ENCODE measurements at regions not wholly inside any gene's neighbourhood (a gene's known extent, or its start where the extent isn't known, plus 50 kb on each side); places are given as distances from the start of the nearest gene placed in this dataset.

DNA sequence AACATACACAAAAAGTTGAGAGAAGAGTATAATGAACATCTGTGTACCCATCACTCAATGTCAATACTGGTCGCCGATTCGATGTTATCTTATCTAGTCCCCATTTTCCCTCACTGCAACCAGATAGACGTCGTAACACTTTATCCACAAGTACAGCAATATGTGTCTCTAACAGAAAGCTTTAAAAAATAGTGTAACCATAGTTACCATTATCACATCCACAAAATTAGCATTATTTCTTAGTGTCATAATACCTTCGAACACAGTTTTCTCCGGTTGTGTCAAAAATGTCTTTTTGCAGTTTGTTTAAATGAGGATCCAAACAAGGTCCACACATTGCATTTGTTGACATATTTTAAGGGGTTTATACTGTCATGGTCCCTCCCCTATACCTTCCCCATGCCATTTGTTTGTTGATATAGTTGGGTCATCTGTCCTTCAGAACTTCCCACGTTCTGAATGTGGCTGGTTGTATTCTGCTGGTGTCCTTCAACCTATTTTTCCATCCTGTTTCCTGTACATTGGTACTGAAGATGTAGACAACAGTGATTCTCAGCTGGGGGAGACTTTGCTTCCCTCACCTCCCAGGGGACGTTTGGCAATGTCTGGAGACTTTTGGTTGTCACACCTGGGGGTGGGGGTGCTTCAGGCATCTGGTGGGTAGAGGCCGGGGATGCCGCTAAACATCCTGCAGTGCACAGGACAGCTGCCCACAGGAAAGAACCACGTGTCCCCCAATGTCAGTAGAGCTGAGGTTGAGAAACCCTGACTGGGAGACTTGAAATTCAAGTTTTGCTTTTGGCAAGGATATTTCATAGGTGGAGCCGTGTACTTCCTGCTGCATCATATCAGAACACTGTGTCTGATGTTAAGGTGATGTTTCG is 72.7 kb upstream of the SPRED2 start:
- ATAC-seq (no peak), DNase-seq (no peak)
- H3K27me3 Mint-ChIP-seq, result peaks cover 1% of the 10 kb centered on the region
- no peak overlapping the region for H3K4me3 Mint-ChIP-seq
- no peaks in the 10 kb centered on the region for H3K4me1 Mint-ChIP-seq
- no peaks in the 10 kb centered on the region for H3K9me3 Mint-ChIP-seq (ENCODE audit: low read depth)
- ChIA-PET CTCF (no interaction called here), POLR2A (no interaction called here)
- intact Hi-C loops (cut with DNase I, micrococcal nuclease), result no loop called here
- H3K36me3 Mint-ChIP-seq (ENCODE audit: low read depth), result no peaks in the 10 kb centered on the region
- H3K27ac Mint-ChIP-seq, result no peak overlapping the region

- H3K4me3 Mint-ChIP-seq, result no peak overlapping the region
- DNase-seq (no peak), ATAC-seq (no peak)
- H3K4me1 Mint-ChIP-seq, result no peaks in the 10 kb centered on the region
- no peaks in the 10 kb centered on the region for H3K9me3 Mint-ChIP-seq (ENCODE audit: low read depth)
- no peak overlapping the region for H3K27ac Mint-ChIP-seq
- no peaks in the 10 kb centered on the region for H3K36me3 Mint-ChIP-seq (ENCODE audit: low read depth)
- ChIA-PET POLR2A (no interaction called here), CTCF (interaction anchor here (0.6 kb wide), 1 partner anchor 118 kb away, joined by 3 read pairs; no protein-coding TSS in a partner anchor)
- intact Hi-C loops (cut with DNase I, micrococcal nuclease), result no loop called here
- peaks cover 1% of the 10 kb centered on the region for H3K27me3 Mint-ChIP-seq
Measured at GRCh38 chr2:65504201-65504600, 71.8 kb upstream of the SPRED2 start.

- intact Hi-C loops (cut with DNase I, micrococcal nuclease), result no loop called here
- DNase-seq (no peak), ATAC-seq (no peak)
- Mint-ChIP-seq H3K4me1 (no peaks in the 10 kb centered on the region), H3K9me3 (ENCODE audit: low read depth) (no peaks in the 10 kb centered on the region), H3K36me3 (ENCODE audit: low read depth) (no peaks in the 10 kb centered on the region), H3K27me3 (no peaks in the 10 kb centered on the region), H3K4me3 (no peak overlapping the region), H3K27ac (no peak overlapping the region)
- ChIA-PET CTCF (interaction anchor here (0.6 kb wide), 1 partner anchor 119 kb away, joined by 3 read pairs; no protein-coding TSS in a partner anchor), POLR2A (interaction anchor here (0.6 kb wide), 1 partner anchor 9 kb away, joined by 3 read pairs; no protein-coding TSS in a partner anchor)
Measured at GRCh38 chr2:65503746-65504145, 71.3 kb upstream of the SPRED2 start.

GRCh38 chr2:65501836-65502235 is 69.4 kb upstream of the SPRED2 start:
- ChIA-PET POLR2A (no interaction called here), CTCF (interaction anchor here (0.5 kb wide), 1 partner anchor 127 kb away, joined by 3 read pairs; no protein-coding TSS in a partner anchor)
- no peak overlapping the region for H3K27ac Mint-ChIP-seq
- intact Hi-C loops (cut with DNase I, micrococcal nuclease), result no loop called here
- H3K4me1 Mint-ChIP-seq, result no peaks in the 10 kb centered on the region
- no peaks in the 10 kb centered on the region for H3K27me3 Mint-ChIP-seq
- H3K36me3 Mint-ChIP-seq (ENCODE audit: low read depth), result no peaks in the 10 kb centered on the region
- ATAC-seq (no peak), DNase-seq (no peak)
- no peak overlapping the region for H3K4me3 Mint-ChIP-seq
- no peaks in the 10 kb centered on the region for H3K9me3 Mint-ChIP-seq (ENCODE audit: low read depth)

DNA sequence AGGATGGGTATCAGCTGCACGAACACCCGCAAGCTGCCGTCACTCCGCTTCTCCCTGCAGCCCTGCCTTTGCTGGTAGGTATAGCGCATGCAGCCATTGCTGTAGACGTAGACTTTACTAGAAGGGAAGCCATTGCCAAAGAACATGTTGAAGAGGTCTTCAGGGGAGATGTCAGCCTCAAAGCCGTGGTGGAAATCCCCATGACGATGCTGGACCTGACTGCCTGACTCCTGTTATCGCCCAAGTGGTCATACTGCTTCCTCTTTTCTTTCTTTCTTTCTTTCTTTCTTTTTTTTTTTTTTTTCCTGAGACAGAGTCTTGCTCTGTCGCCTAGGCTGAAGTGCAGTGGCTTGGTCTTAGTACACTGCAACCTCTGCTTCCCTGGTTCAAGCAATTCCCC is 68.7 kb upstream of the SPRED2 start:
- Mint-ChIP-seq H3K4me1 (no peaks in the 10 kb centered on the region), H3K9me3 (ENCODE audit: low read depth) (no peaks in the 10 kb centered on the region), H3K36me3 (ENCODE audit: low read depth) (no peaks in the 10 kb centered on the region), H3K27me3 (no peaks in the 10 kb centered on the region), H3K4me3 (no peak overlapping the region), H3K27ac (no peak overlapping the region)
- POLR2A ChIA-PET, result no interaction called here
- intact Hi-C loops (cut with DNase I, micrococcal nuclease), result no loop called here
- DNase-seq (no peak), ATAC-seq (no peak)
- CTCF ChIA-PET, result no interaction called here

DNA sequence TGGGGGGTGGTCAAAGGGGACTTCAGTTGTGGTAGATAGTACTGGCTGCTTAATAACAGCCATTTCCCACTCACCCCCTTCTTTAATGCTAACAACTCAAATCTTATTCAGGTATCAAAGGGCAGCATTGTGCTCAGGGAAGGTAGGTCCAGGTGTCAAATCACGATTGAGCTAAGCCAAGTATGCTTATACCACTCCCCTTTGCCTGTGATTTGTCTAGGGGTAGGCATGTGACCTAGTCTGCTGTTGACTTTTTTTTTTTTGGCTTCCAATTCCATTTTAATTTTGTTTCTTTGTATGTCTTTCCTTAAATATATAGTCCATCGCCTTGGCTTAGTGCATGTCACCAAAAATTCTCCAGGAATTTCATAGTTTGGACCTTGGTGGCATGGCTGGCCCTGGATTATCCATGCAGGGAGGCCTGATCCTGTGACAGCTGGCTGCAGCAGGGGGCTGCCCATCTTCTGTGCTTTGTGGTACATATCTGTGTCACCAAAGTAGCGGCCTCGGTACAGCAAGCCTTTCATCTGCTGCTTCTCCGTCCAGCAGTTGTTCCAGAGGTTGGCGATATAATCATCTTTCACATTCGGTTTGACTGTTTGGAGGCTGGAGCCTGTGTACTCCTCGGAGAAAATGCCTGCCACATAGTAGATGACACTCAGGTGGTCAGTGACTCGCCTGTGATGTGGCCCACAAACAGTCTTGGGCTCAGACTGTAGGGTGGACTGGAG is 68.1 kb upstream of the SPRED2 start:
- POLR2A ChIA-PET, result no interaction called here
- DNase-seq, result no peak
- ATAC-seq, result no peak
- intact Hi-C loops (cut with DNase I, micrococcal nuclease), result no loop called here
- no peaks in the 10 kb centered on the region for H3K36me3 Mint-ChIP-seq (ENCODE audit: low read depth)
- no peak overlapping the region for H3K4me3 Mint-ChIP-seq
- H3K4me1 Mint-ChIP-seq, result no peaks in the 10 kb centered on the region
- CTCF ChIA-PET, result no interaction called here
- H3K27ac Mint-ChIP-seq, result no peak overlapping the region
- H3K27me3 Mint-ChIP-seq, result no peaks in the 10 kb centered on the region
- no peaks in the 10 kb centered on the region for H3K9me3 Mint-ChIP-seq (ENCODE audit: low read depth)

DNA sequence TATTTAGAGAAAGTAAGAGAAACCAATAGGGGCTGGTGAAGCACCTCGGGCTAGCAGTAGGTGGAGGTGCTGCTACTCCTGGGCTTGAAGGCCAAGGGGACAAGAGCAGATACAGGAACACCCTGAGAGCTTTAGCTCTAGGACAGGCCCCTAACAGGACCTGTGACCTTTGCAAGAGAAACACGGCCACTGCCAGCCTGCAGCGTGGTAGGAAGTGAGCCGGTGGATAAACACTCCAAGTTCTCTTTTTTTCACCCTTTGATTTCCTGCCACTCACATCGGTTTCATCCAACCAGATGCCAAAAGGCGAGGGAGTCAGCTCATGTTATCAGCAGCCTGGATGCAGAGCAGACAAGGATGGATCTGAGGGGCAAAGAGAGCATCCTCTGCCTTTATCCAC is 66.8 kb upstream of the SPRED2 start:
- H3K4me3 Mint-ChIP-seq, result no peak overlapping the region
- DNase-seq, result no peak
- no peaks in the 10 kb centered on the region for H3K4me1 Mint-ChIP-seq
- ChIA-PET POLR2A (no interaction called here), CTCF (no interaction called here)
- no peaks in the 10 kb centered on the region for H3K27me3 Mint-ChIP-seq
- ATAC-seq, result no peak
- no peaks in the 10 kb centered on the region for H3K9me3 Mint-ChIP-seq (ENCODE audit: low read depth)
- no peak overlapping the region for H3K27ac Mint-ChIP-seq
- H3K36me3 Mint-ChIP-seq (ENCODE audit: low read depth), result no peaks in the 10 kb centered on the region
- intact Hi-C loops (cut with DNase I, micrococcal nuclease), result no loop called here

DNA sequence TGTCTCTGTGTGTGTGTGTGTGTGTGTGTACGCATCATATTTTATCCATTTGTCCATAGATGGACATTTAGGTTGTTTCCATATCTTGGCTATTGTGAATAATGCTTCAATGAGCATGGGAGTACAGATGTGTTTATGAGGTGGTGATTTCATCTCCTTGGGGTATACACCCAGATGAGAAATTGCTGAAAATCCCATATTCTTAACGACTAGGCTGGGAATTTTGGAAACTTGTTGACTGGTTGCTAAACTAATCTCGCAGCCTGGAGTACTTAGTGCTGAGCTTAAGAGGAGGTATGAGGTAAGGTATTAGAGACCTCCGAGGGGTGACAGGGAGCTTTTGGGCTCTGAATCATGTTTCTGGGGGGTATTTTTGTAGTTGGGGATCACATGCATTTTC is 66.0 kb upstream of the SPRED2 start:
- ChIA-PET POLR2A (interaction anchor here (0.6 kb wide), 1 partner anchor 13 kb away, joined by 3 read pairs; no protein-coding TSS in a partner anchor), CTCF (interaction anchor here (1.5 kb wide), 1 partner anchor 28 kb away, joined by 3 read pairs; no protein-coding TSS in a partner anchor)
- H3K27ac Mint-ChIP-seq, result no peak overlapping the region
- no peak overlapping the region for H3K4me3 Mint-ChIP-seq
- ATAC-seq, result no peak
- intact Hi-C loops (cut with DNase I, micrococcal nuclease), result no loop called here
- H3K36me3 Mint-ChIP-seq (ENCODE audit: low read depth), result no peaks in the 10 kb centered on the region
- DNase-seq, result no peak
- no peaks in the 10 kb centered on the region for H3K4me1 Mint-ChIP-seq
- no peaks in the 10 kb centered on the region for H3K9me3 Mint-ChIP-seq (ENCODE audit: low read depth)
- H3K27me3 Mint-ChIP-seq, result no peaks in the 10 kb centered on the region

- H3K36me3 Mint-ChIP-seq (ENCODE audit: low read depth), result no peaks in the 10 kb centered on the region
- H3K4me3 Mint-ChIP-seq, result no peak overlapping the region
- POLR2A ChIA-PET, result no interaction called here
- no peak for ATAC-seq
- H3K9me3 Mint-ChIP-seq (ENCODE audit: low read depth), result no peaks in the 10 kb centered on the region
- intact Hi-C loops (cut with DNase I, micrococcal nuclease), result no loop called here
- CTCF ChIA-PET, result no interaction called here
- no peak overlapping the region for H3K27ac Mint-ChIP-seq
- peaks cover 2% of the 10 kb centered on the region for H3K27me3 Mint-ChIP-seq
- DNase-seq, result no peak
- no peaks in the 10 kb centered on the region for H3K4me1 Mint-ChIP-seq
Measured at GRCh38 chr2:65495251-65495877, 63.0 kb upstream of the SPRED2 start.

DNA sequence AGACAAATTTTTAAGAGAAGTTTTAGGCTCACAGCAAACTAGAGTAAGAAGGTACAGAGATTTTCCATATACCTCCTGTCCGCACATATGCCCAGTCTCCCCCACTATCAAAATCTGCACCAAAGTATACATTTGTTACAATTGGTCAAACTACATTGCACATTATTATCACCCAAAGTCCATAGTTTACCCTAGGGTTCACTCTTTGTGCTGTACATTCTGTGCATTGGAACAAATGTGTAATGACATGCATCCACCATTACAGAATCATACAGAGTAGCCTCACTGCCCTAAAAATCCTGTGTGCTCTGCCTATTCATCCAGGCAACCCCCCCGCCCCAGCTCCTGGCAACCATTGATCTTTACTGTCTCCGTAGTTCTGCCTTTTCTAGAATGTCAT is 61.7 kb upstream of the SPRED2 start:
- H3K4me1 Mint-ChIP-seq, result no peaks in the 10 kb centered on the region
- CTCF ChIA-PET, result no interaction called here
- intact Hi-C loops (cut with DNase I, micrococcal nuclease), result no loop called here

DNA sequence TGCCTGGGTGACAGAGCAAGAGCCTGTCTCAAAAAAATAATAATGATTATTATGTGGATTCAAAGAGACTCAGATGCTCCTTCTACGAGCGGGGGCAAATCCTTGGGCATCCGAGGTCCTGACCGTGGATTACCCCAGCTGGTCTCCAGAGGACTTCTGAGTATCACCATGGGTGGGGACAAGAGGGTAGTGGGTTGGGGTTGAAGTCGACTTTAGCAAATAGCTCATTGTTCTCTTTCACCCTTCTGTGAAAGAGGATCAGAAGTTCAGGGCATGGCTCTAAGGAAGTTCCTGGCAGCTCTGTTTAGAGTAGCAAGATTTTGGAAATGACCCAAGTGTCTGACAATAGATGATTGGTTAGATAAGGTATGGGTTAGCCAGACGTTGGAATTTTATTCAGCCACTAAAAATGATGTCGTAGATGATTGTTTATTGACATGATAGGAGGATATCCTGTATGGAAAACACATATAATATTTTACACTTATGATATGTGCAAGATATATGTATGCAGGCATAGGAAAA is 59.0 kb upstream of the SPRED2 start:
- H3K4me1 Mint-ChIP-seq, result no peaks in the 10 kb centered on the region
- no peak for ATAC-seq
- H3K27ac Mint-ChIP-seq, result no peak overlapping the region
- H3K36me3 Mint-ChIP-seq (ENCODE audit: low read depth), result no peaks in the 10 kb centered on the region
- H3K27me3 Mint-ChIP-seq, result peaks cover 14% of the 10 kb centered on the region
- intact Hi-C loops (cut with DNase I, micrococcal nuclease), result no loop called here
- POLR2A ChIA-PET, result no interaction called here
- CTCF ChIA-PET, result no interaction called here
- DNase-seq, result no peak
- H3K9me3 Mint-ChIP-seq (ENCODE audit: low read depth), result peaks cover 17% of the 10 kb centered on the region
- no peak overlapping the region for H3K4me3 Mint-ChIP-seq

More for the DNA sequence above, 61.7 kb upstream of the SPRED2 start:
- DNase-seq (no peak), ATAC-seq (no peak)
- Mint-ChIP-seq H3K27ac (no peak overlapping the region), H3K36me3 (ENCODE audit: low read depth) (no peaks in the 10 kb centered on the region), H3K9me3 (ENCODE audit: low read depth) (peaks cover 6% of the 10 kb centered on the region), H3K27me3 (peaks cover 2% of the 10 kb centered on the region), H3K4me3 (no peak overlapping the region)
- POLR2A ChIA-PET, result no interaction called here

Measured in activated CD4-positive, alpha-beta T cell treated with anti-CD3 and anti-CD28 coated beads for 36 hours (primary cell).